ENCODE measurements at regions not wholly inside any gene's neighbourhood (a gene's known extent, or its start where the extent isn't known, plus 50 kb on each side); places are given as distances from the start of the nearest gene placed in this dataset.

- DNase-seq, result no peak
Measured at GRCh38 chr4:151829309-151829708, 68.5 kb upstream of the GATB start.

GRCh38 chr4:151824656-151825055, 63.8 kb upstream of the GATB start:
- no peak for DNase-seq

GRCh38 chr4:151822331-151822730, 61.5 kb upstream of the GATB start:
- no peak for DNase-seq

- no peak for DNase-seq
Measured at GRCh38 chr4:151820004-151820403, 59.2 kb upstream of the GATB start.

GRCh38 chr4:151811403-151811802, 50.6 kb upstream of the GATB start:
- no peak for DNase-seq

Data from NCI-H2171 (cell line).